ENCODE measurements at regions not wholly inside any gene's neighbourhood (a gene's known extent, or its start where the extent isn't known, plus 50 kb on each side); places are given as distances from the start of the nearest gene placed in this dataset.

DNA sequence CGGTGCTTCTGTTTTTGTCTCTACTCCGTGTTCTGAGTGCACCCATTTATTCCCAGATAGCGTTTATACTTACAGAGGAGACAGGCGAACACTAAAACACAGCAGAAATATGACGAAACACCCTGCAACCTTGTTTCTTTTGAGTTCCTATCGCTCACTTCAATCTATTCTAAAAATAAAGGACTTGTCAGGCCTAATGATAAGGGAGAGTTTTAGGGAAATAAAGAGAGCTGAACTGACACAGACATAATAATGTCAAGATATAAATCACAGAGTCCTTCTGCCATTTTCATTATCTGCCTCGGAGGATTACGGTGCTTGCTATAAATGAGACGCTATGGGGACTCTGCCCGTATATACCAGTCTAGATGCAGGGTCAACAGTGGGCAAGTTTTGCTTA lies 659.7 kb upstream of the SALL3 start:
- TF ChIP-seq, protein P1, sequence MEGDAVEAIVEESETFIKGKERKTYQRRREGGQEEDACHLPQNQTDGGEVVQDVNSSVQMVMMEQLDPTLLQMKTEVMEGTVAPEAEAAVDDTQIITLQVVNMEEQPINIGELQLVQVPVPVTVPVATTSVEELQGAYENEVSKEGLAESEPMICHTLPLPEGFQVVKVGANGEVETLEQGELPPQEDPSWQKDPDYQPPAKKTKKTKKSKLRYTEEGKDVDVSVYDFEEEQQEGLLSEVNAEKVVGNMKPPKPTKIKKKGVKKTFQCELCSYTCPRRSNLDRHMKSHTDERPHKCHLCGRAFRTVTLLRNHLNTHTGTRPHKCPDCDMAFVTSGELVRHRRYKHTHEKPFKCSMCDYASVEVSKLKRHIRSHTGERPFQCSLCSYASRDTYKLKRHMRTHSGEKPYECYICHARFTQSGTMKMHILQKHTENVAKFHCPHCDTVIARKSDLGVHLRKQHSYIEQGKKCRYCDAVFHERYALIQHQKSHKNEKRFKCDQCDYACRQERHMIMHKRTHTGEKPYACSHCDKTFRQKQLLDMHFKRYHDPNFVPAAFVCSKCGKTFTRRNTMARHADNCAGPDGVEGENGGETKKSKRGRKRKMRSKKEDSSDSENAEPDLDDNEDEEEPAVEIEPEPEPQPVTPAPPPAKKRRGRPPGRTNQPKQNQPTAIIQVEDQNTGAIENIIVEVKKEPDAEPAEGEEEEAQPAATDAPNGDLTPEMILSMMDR (conservative IDR thresholded peaks at IDR 0.05; ENCODE audit: low read depth, low read length): no peak

DNA sequence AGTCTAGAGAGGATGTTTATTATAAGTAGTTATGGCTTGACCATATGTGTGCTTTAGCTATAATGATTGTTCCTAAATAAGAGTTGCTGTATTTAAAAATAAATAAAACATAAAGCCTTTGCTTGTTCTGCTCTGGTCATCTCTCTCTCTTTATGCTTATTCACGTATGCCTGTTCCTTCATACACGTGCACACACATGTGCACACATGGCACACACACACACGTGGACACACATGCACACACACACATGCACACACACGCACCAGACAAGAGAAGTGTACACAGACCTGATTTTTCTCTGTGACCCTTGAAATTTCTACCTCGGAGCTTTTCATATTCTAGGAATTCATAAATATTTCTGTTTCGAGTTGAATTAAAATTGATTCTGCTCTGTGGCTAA lies 658.2 kb upstream of the SALL3 start:
- TF ChIP-seq, protein P1 (conservative IDR thresholded peaks at IDR 0.05; ENCODE audit: low read depth, low read length): no peak
- H3K4me3 ChIP-seq (ENCODE audit: low read depth, low read length): no peak overlapping the region
- no peak for DNase-seq (ENCODE audit: low read depth)

More for the DNA sequence above, 659.7 kb upstream of the SALL3 start:
- no peak overlapping the region for H3K4me3 ChIP-seq (ENCODE audit: low read depth, low read length)
- DNase-seq (ENCODE audit: low read depth): no peak

DNA sequence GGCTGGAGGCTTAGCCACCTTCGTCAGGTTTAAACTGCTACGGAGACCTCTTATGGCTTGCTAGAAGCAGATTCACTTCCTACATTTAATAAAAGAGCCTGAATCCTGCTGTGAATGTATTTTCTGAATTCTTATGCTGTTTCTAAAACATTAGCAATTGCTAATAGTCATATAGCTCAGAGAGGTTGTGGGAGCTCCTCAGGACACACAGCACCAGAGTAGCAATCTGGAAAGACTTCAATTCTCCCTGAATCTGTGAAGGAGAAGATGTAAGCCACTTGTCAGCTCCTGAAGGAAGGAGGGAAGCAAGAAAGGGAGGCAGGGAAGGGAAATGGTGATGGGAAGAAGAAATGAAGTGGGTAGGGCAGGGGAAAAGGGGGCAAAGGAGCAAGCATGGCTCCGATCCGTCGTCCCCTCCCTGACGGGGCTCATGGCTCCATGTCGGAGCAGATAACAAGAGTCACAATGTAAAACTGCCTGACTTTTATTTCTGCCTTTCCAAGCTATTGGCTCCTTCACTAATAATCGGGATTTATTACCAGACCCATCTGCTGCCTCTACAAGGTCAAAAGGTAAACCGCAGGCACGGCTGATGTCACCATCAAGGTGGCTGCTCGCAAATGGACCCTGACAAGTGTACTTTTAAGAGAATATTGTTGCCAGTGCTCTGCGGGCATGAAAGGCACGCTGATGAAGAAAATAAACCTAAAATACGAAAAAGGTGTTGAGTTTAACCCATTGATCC lies 656.0 kb upstream of the SALL3 start:
- no peak overlapping the region for H3K4me3 ChIP-seq (ENCODE audit: low read depth, low read length)
- no peak for DNase-seq (ENCODE audit: low read depth)
- TF ChIP-seq, protein P1 (conservative IDR thresholded peaks at IDR 0.05; ENCODE audit: low read depth, low read length): no peak

DNA sequence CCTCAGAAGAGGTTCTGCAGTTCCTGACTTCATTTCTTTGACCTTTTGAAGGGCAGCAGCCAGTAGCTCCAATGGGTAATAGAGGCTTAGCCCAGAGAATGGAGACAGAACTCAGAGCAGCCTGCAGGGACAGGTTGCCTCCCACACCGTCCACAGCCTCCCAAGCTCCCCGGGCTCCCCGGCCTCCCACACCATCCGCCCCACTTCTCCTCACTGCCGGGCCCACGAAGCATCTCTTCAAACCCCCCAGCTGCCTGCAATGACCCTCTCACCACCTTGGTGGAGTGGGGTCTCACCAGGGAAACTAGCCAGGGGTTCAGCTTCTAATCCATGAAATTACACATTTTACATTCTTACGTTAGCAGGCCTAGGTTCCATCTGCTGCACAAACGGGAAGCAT lies 652.0 kb upstream of the SALL3 start:
- no peak for DNase-seq (ENCODE audit: low read depth)
- no peak overlapping the region for H3K4me3 ChIP-seq (ENCODE audit: low read depth, low read length)
- TF ChIP-seq, protein P1 (conservative IDR thresholded peaks at IDR 0.05; ENCODE audit: low read depth, low read length): no peak

DNA sequence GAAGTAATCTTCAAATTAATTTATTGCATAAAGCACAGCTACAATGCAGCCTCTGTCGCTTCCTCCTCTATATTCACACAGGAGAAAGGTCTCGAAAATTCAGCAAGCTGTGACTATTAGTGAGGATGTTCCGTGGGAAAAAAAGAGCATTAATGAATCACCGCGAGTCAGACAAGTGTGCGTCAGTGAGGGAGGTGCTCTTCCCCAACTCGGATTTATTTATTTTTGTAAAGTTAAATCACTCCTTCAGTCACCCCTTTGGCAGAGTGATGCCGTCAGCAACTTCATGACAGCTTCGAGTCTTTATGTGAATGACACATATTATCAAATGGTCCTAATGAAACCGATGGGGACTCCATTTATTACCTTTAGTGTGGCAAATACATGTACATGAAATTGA lies 648.9 kb upstream of the SALL3 start:
- no peak overlapping the region for H3K4me3 ChIP-seq (ENCODE audit: low read depth, low read length)
- TF ChIP-seq, protein P1 (conservative IDR thresholded peaks at IDR 0.05; ENCODE audit: low read depth, low read length): no peak
- DNase-seq (ENCODE audit: low read depth): no peak

DNA sequence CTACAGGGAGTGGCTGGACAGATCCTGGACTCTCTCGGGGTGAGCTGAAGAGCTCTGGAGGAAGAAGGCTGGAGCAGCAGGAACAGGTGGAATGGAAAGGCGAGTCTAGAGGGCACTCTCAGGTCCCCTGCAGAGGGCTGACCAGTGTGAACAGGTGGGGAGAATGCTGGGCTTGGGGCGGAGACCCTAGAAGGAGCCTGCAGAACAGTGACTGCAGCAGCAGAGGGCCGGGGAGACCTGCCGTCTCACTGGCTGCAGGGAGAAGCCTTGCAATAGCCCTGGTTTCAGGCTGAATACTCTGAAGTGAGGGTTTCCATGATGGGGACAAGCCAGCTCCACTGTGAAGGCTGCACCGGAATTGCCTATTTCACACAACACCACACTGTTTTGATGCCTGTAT lies 626.7 kb upstream of the SALL3 start:
- TF ChIP-seq, protein P1 (conservative IDR thresholded peaks at IDR 0.05; ENCODE audit: low read depth, low read length): no peak
- no peak for DNase-seq (ENCODE audit: low read depth)
- H3K4me3 ChIP-seq (ENCODE audit: low read depth, low read length): no peak overlapping the region

DNA sequence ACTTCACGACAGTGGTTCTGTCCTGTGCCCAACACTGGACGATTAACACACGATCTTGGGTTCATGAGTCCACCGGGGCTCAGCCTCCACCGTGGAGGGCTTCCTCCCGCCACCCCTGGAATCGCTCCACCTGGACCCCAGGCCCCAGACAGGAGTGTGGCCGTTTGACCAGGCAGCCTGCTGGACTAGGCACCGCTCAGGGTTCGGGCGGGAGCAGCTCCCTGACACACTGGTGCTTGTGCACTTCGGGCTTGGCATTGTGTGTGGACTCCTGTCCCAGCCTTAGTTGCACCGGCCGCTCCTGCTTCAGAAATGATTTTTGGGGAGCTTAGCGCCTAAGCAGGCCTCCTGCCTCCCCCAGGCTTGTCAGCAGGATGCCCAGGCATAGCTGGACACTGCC lies 617.4 kb upstream of the SALL3 start:
- DNase-seq (ENCODE audit: low read depth): no peak
- H3K4me3 ChIP-seq (ENCODE audit: low read depth, low read length): no peak overlapping the region
- TF ChIP-seq, protein P1 (conservative IDR thresholded peaks at IDR 0.05; ENCODE audit: low read depth, low read length): no peak
